HepG2 (cell line): ENCODE measurements at regions not wholly inside any gene's neighbourhood (a gene's known extent, or its start where the extent isn't known, plus 50 kb on each side); places are given as distances from the start of the nearest gene placed in this dataset.

ENCODE experiments used
- ATF1 ChIP-seq: IDR thresholded peaks from 2 replicates; pipeline ENCODE4 v1.6.1; 2016; ENCODE audit warnings: mild to moderate bottlenecking, control low read depth
- ATRX ChIP-seq: sonication (generic); formaldehyde crosslinking; IDR thresholded peaks from 2 replicates; pipeline ENCODE4 v1.4.0; 2020; ENCODE audit warnings: missing genetic modification reagents, borderline replicate concordance
- CHD2 ChIP-seq: IDR thresholded peaks from 2 replicates; pipeline ENCODE4 v1.6.1; 2011; ENCODE audit warnings: low read depth, low read length, improper control_type of control experiment
- ERF ChIP-seq: IDR thresholded peaks from 2 replicates; pipeline ENCODE4 v1.6.1; 2018; ENCODE audit warnings: missing biosample characterization, missing genetic modification reagents
- FOXP4 ChIP-seq: sonication (generic); formaldehyde crosslinking; IDR thresholded peaks from 2 replicates; pipeline ENCODE4 v1.4.0; 2020; ENCODE audit warnings: missing genetic modification reagents
- HIVEP1 ChIP-seq: sonication (generic); formaldehyde crosslinking; IDR thresholded peaks from 2 replicates; pipeline ENCODE4 v1.4.0; 2020; ENCODE audit warnings: mild to moderate bottlenecking, missing genetic modification reagents
- JUND ChIP-seq: sonication (generic); formaldehyde crosslinking; IDR thresholded peaks from 2 replicates; pipeline ENCODE4 v1.8.0; 2022; ENCODE audit warnings: mild to moderate bottlenecking, missing genetic modification reagents
- KDM5B ChIP-seq: sonication (generic); formaldehyde crosslinking; IDR thresholded peaks from 2 replicates; pipeline ENCODE4 v1.4.0; 2020; ENCODE audit warnings: missing genetic modification reagents, mild to moderate bottlenecking, borderline replicate concordance
- PREB ChIP-seq: sonication (generic); formaldehyde crosslinking; IDR thresholded peaks from 2 replicates; pipeline ENCODE4 v1.4.0; 2020; ENCODE audit warnings: missing genetic modification reagents
- ZNF652 ChIP-seq: IDR thresholded peaks from 2 replicates; pipeline ENCODE4 v1.6.1; 2016; ENCODE audit warnings: low read depth, borderline replicate concordance

- no peak for TF ChIP-seq ATRX (CRISPR knock-in tag)
- no peak for TF ChIP-seq ATF1
- TF ChIP-seq FOXP4 (CRISPR knock-in tag), result no peak
- TF ChIP-seq CHD2, result no peak
- no peak for TF ChIP-seq ZNF652
- TF ChIP-seq PREB (CRISPR knock-in tag), result no peak
- no peak for TF ChIP-seq JUND (CRISPR knock-in tag)
- no peak for TF ChIP-seq HIVEP1 (CRISPR knock-in tag)
- TF ChIP-seq ERF (CRISPR knock-in tag), result no peak
- TF ChIP-seq KDM5B (CRISPR knock-in tag), result no peak
Measured at GRCh38 chr19:28526038-28526437, 686.9 kb downstream of the UQCRFS1 start.
